ENCODE measurements at regions not wholly inside any gene's neighbourhood (a gene's known extent, or its start where the extent isn't known, plus 50 kb on each side); places are given as distances from the start of the nearest gene placed in this dataset.

DNA sequence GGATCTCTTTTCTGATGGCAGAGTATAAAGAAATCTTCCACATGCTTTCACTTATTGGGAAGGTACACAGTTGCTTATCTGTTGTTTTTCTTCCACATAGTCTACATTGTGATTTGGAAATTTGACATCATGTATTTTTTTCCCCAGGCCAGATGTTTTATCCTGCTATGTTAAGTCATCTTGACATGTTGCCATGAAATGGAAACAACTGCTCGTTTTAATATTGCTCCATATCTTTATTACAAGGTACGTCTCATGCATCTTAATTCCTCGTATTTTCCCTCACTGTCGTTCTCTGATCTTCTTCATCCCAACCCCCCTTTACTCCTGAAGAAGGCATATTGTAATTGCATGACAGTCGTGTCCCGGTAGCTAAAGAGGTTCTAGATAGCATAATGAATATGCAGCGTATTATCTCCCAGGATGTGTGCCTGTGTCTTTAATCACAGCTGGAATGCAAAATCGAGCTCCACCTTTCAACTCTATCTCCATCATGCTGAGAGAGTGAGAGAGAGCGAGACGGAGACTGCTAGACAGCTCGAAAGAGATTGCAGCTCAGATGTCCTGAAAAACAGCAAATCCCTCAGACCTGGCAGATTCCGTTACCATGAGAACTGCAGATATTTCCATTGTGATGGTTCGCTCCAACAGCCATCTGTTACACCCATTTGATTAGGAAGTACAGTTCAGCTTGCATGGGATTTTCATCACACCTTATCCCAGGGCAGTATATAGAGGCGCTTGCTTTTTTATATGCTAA is 281.7 kb downstream of the TMEM38B start:
- Histone ChIP-seq H3K36me3 (ENCODE audit: control insufficient read depth in 2 of 3, insufficient read depth in 3 of 3, low read length in 3 of 3) (no peaks in the 10 kb centered on the region), H3K27me3 (ENCODE audit: control insufficient read depth, insufficient read depth, low read length) (no peaks in the 10 kb centered on the region), H3K27ac (ENCODE audit: low read depth in 2 of 2, low read length in 2 of 2) (no peak overlapping the region), H3K9me3 (ENCODE audit: control insufficient read depth in 2 of 3, insufficient read depth in 1 of 3, low read length in 3 of 3) (no peaks in the 10 kb centered on the region), H3K4me3 (ENCODE audit: low read length in 3 of 3) (no peak overlapping the region), H3K9ac (ENCODE audit: low read length in 3 of 3) (no peak overlapping the region), H3K4me1 (ENCODE audit: control insufficient read depth in 2 of 3, insufficient read depth in 2 of 3, low read depth in 1 of 3, low read length in 3 of 3) (no peaks in the 10 kb centered on the region)
- FAIRE-seq, result no peak
- DNase-seq, result no peak
- intact Hi-C loops (cut with DNase I), result no loop called here
- TF ChIP-seq, protein P1, sequence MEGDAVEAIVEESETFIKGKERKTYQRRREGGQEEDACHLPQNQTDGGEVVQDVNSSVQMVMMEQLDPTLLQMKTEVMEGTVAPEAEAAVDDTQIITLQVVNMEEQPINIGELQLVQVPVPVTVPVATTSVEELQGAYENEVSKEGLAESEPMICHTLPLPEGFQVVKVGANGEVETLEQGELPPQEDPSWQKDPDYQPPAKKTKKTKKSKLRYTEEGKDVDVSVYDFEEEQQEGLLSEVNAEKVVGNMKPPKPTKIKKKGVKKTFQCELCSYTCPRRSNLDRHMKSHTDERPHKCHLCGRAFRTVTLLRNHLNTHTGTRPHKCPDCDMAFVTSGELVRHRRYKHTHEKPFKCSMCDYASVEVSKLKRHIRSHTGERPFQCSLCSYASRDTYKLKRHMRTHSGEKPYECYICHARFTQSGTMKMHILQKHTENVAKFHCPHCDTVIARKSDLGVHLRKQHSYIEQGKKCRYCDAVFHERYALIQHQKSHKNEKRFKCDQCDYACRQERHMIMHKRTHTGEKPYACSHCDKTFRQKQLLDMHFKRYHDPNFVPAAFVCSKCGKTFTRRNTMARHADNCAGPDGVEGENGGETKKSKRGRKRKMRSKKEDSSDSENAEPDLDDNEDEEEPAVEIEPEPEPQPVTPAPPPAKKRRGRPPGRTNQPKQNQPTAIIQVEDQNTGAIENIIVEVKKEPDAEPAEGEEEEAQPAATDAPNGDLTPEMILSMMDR (IDR thresholded peaks at IDR 0.05; ENCODE audit: borderline replicate concordance, extremely low read depth, insufficient read depth), result no peak

DNA sequence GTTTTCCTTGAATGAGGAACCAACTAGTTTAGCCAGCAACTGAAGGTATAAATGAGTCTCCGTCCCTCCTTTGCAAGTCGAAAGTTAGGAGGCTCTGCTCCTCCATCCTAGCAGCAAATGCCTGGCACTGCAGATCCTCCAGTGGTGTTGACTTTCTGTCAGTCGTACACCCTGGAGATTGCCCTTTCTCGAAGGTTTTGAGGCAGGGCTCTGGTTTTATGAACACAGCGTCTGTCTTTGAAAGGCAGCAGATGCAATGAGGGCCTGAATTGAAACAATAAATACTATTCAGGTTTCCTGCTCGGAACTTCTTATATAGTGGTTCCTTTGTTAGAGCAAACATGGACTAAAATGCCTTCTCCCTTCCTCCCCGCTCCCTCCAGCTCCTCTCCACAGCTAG is 284.0 kb downstream of the TMEM38B start:
- Histone ChIP-seq H3K36me3 (ENCODE audit: control insufficient read depth in 2 of 3, insufficient read depth in 3 of 3, low read length in 3 of 3) (no peaks in the 10 kb centered on the region), H3K9me3 (ENCODE audit: control insufficient read depth in 2 of 3, insufficient read depth in 1 of 3, low read length in 3 of 3) (no peaks in the 10 kb centered on the region), H3K4me3 (ENCODE audit: low read length in 3 of 3) (no peak overlapping the region), H3K4me1 (ENCODE audit: control insufficient read depth in 2 of 3, insufficient read depth in 2 of 3, low read depth in 1 of 3, low read length in 3 of 3) (no peaks in the 10 kb centered on the region), H3K27ac (ENCODE audit: low read depth in 2 of 2, low read length in 2 of 2) (no peak overlapping the region), H3K27me3 (ENCODE audit: control insufficient read depth, insufficient read depth, low read length) (no peaks in the 10 kb centered on the region), H3K9ac (ENCODE audit: low read length in 3 of 3) (no peak overlapping the region)
- FAIRE-seq, result no peak
- intact Hi-C loops (cut with DNase I), result no loop called here
- no peak for DNase-seq
- TF ChIP-seq, protein P1 (IDR thresholded peaks at IDR 0.05; ENCODE audit: borderline replicate concordance, extremely low read depth, insufficient read depth), result no peak

DNA sequence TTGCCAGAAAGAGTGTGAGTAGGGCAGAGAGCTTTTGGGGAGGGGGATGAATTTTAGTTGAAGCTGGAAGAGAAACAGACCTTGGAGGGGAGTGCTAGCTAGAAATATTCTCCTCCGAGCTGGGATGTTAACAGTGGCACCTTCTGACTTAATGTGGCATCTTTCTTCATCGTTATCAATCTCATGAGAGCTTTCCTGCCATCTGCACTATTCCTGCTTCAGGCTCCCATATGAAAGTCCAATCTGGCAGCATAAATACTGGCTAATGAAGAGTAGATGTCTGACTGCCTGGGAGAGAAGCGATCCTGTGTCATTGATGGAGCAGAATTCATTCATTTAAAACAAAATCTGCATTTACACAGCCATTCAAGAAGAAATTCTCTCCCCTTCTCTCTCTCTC is 284.5 kb downstream of the TMEM38B start:
- Histone ChIP-seq H3K36me3 (ENCODE audit: control insufficient read depth in 2 of 3, insufficient read depth in 3 of 3, low read length in 3 of 3) (no peaks in the 10 kb centered on the region), H3K27me3 (ENCODE audit: control insufficient read depth, insufficient read depth, low read length) (no peaks in the 10 kb centered on the region), H3K4me1 (ENCODE audit: control insufficient read depth in 2 of 3, insufficient read depth in 2 of 3, low read depth in 1 of 3, low read length in 3 of 3) (no peaks in the 10 kb centered on the region), H3K4me3 (ENCODE audit: low read length in 3 of 3) (no peak overlapping the region), H3K9ac (ENCODE audit: low read length in 3 of 3) (no peak overlapping the region), H3K27ac (ENCODE audit: low read depth in 2 of 2, low read length in 2 of 2) (no peak overlapping the region), H3K9me3 (ENCODE audit: control insufficient read depth in 2 of 3, insufficient read depth in 1 of 3, low read length in 3 of 3) (no peaks in the 10 kb centered on the region)
- no peak for FAIRE-seq
- DNase-seq, result no peak
- TF ChIP-seq, protein P1 (IDR thresholded peaks at IDR 0.05; ENCODE audit: borderline replicate concordance, extremely low read depth, insufficient read depth), result no peak
- intact Hi-C loops (cut with DNase I), result no loop called here

DNA sequence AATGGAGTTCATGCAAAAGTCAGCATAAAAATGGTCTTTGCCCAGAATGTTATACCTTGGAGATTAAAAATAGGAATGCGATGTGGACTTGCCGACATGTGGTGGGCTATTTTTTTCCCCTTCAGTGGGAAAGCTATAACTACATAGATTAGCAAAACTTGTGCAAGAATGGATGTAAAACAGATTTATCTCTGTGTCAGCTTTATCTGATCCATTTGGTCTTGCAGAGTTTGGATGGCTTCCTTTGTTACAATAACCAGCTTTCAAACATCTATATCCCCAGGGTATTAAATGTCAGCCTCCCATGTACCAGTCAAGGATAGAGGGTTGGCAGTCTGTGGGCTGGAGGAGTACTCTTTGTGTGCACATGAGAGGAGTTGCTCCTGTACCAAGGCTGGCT is 284.9 kb downstream of the TMEM38B start:
- H3K9me3 ChIP-seq (ENCODE audit: control insufficient read depth in 2 of 3, insufficient read depth in 1 of 3, low read length in 3 of 3), result no peaks in the 10 kb centered on the region
- TF ChIP-seq, protein P1 (IDR thresholded peaks at IDR 0.05; ENCODE audit: borderline replicate concordance, extremely low read depth, insufficient read depth), result no peak
- H3K4me1 ChIP-seq (ENCODE audit: control insufficient read depth in 2 of 3, insufficient read depth in 2 of 3, low read depth in 1 of 3, low read length in 3 of 3), result no peaks in the 10 kb centered on the region
- H3K9ac ChIP-seq (ENCODE audit: low read length in 3 of 3), result no peak overlapping the region
- no peaks in the 10 kb centered on the region for H3K36me3 ChIP-seq (ENCODE audit: control insufficient read depth in 2 of 3, insufficient read depth in 3 of 3, low read length in 3 of 3)
- no peaks in the 10 kb centered on the region for H3K27me3 ChIP-seq (ENCODE audit: control insufficient read depth, insufficient read depth, low read length)
- no peak overlapping the region for H3K27ac ChIP-seq (ENCODE audit: low read depth in 2 of 2, low read length in 2 of 2)
- FAIRE-seq (no peak), DNase-seq (peak in 3 of 5 donors; percentile 16 to 68 (median 53))
- intact Hi-C loops (cut with DNase I), result no loop called here
- no peak overlapping the region for H3K4me3 ChIP-seq (ENCODE audit: low read length in 3 of 3)

All from kidney (tissue), 13 donors.